Activated CD4-positive, alpha-beta T cell treated with anti-CD3 and anti-CD28 coated beads for 4 hours (primary cell): ENCODE measurements at regions not wholly inside any gene's neighbourhood (a gene's known extent, or its start where the extent isn't known, plus 50 kb on each side); places are given as distances from the start of the nearest gene placed in this dataset.

ENCODE experiments used
- DNase-seq, 2 donors: peaks; one replicate each; pipeline ENCODE4 v3.0.0-alpha.2; 2020

GRCh38 chr10:131726076-131726880 is 174.5 kb upstream of the PPP2R2D start:
- no peak for DNase-seq

GRCh38 chr10:131726967-131727366 is 173.8 kb upstream of the PPP2R2D start:
- no peak for DNase-seq

DNA sequence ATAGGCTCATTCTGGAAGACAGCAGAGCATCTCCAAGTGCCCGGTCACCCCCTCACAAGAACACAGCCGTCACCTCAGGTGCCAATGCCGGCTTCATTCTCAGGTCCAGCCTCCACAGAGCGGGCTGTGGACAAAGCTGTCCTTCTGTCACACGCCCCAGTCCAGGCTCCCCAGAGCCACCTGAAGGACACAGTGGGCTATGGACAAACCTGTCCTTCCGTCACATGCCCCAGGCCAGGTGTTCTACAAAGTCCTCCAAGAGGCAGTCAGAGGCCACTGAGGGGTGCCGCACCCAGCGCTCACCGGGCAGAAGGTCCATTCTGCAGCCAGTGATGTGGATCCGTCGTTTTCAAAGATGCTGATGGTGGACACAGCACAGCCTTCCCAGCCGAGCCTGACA is 173.2 kb upstream of the PPP2R2D start:
- DNase-seq: no peak

DNA sequence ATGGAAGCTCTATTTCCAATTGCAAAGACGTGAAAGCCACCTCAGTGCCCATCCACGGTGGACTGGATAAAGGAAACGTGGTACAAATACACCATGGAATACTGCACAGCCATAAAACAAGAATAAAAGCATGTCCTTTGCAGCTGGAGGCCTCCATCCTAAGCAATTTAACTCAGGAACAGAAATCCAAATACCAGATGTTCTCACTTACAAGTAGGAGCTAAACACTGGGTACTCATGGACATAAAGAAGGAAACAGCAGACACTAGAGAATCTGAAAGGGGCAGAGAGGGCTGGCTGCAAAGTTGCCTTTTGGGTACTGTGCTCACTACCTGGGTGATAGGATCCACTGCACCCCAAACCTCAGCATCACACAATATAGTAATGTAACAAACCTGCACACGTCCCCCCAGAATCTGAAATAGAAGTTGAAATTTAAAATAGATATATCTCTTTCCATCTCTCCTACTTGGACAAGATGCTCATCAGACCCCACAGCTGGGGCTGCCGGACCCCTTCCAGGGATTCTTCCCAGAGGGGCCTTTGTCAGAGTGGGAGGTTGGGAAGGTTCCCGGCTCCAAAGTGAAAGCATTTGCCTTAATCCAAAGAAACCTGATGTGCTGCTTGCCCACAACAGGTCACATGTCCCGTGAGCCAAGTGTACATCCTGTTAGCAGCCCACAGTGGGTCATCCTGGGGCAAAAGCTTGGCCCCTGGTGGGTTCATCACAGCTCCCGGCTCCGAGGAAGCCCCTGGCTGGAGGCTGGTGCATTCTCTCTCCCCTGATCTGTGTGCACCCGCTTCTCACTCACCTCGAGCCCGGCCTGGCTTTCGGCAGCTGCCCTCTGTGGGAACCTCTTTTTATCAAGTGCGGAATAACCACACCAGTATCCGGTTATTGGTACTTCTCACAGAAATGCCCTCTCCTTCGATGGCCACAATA is 172.3 kb upstream of the PPP2R2D start:
- DNase-seq: no peak

DNA sequence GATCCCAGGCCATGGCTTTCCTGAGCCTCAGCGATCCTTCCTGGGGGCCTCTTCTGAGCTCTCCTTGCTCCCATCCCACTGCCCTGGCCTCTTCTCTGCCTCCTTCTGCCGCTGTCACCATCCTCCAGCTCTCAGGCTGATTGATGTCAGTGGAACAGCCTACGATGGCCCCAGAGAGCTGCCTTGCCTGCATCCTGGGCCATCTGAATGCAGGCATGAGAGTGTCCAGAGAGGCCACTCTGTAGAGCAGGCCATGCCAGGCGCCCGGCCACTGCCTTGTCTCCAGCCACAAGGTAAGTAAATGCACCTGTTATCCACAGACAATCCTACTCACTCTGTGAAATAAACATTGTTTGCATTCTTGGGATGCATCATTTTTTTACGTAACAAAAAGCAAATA is 171.4 kb upstream of the PPP2R2D start:
- no peak for DNase-seq

- DNase-seq: no peak
These were observed 170.7 kb upstream of the PPP2R2D start for GRCh38 chr10:131729938-131730660.

GRCh38 chr10:131730771-131731497 is 169.9 kb upstream of the PPP2R2D start:
- DNase-seq: no peak

DNA sequence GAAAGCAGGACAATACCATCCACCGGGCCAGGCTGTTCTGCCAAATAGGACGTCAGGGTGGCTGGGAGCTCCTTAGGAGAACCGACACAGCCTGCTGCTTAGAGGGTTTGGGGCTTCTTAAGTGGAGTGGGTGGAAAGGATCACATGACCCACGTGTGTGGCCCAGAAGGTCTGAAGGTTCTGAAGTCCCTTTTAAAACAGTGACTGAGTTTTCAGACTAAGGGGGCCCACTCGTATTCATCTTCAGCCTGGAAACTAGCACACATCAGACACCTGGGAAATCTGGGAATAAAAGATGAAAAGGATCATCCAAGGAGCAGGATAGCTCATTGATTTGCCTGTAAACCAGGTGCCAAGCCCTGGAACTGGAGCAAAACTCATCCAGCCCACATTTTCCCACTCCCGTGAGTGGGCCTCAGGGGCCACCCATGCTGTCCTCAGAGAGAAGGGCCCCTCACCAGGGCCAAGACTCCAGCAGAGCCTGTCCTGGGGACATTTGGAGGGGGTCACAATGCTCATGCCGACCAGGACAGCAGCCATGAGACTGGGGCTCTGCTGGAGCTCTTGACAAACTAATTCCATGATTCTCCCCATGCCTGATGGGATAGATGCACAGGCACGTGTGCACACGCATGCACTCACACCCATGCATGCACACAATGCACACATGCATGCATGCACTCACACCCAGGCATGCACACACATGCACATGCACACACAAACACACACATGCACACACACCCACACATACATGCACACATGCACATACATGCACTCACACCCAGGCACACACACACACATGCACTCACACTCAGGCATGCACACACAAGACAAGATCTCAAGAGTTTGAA is 168.8 kb upstream of the PPP2R2D start:
- DNase-seq: no peak

- DNase-seq: no peak
These were observed 168.1 kb upstream of the PPP2R2D start for GRCh38 chr10:131732631-131733127.

- DNase-seq: no peak
These were observed 167.2 kb upstream of the PPP2R2D start for GRCh38 chr10:131733596-131733995.

GRCh38 chr10:131735577-131735976 is 165.2 kb upstream of the PPP2R2D start:
- DNase-seq: no peak

DNA sequence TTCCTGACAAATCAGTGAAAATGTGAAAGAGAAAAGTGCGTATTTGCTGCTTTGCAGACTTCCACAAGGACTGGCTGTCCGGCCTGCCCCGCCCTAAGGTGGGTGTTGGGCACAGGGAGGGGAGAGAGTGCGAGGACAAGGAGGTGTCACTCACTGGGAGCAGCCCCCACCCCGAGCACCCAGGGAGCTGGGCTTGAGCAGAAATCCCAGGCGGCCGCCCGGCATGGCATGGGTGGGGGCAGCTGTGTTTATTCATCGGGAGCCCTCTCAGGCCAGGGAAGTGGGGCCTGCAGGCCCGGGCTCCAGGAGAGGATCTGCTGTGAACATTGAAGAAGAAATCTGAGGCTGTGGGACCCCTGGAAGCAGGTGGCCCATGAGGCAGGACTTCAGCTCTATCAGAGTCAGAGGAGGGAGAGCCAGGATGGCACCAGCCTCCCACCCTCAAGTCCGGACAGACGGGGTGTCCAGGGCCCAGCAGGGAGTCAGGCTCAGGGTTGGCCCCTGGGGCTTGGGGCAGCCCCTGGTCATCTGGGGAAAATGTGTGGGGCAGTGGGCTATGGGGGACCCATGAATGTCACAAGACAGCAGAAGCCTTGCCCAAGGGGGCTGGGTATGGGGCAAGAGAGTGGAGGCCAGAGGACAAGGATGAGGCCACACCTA is 164.4 kb upstream of the PPP2R2D start:
- no peak for DNase-seq

GRCh38 chr10:131737543-131738395 is 163.0 kb upstream of the PPP2R2D start:
- DNase-seq: no peak

GRCh38 chr10:131738396-131738735 is 162.4 kb upstream of the PPP2R2D start:
- DNase-seq: no peak

DNA sequence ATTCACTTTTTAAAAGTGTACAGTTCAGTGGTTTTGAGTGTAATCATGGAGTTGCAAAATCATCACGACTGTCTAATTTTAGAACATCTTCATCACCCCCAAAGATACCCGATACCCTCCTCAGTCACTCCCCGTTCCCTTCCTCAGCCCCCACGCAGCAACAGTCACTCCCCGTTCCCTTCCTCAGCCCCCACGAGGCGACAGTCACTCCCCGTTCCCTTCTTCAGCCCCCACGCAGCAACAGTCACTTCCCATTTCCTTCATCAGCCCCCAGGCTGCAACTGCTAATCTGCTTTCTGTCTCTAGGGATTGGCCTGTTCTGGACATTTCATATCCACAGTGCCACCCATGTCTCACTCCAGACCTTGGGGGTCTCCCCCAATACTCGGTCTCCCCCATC is 161.6 kb upstream of the PPP2R2D start:
- DNase-seq: no peak

GRCh38 chr10:131742500-131742951 is 158.3 kb upstream of the PPP2R2D start:
- DNase-seq: no peak

GRCh38 chr10:131743190-131744151 is 157.3 kb upstream of the PPP2R2D start:
- DNase-seq: no peak

- no peak for DNase-seq
These were observed 156.5 kb upstream of the PPP2R2D start for GRCh38 chr10:131744346-131744745.

GRCh38 chr10:131745591-131745990 is 155.2 kb upstream of the PPP2R2D start:
- no peak for DNase-seq
